ENCODE measurements at regions not wholly inside any gene's neighbourhood (a gene's known extent, or its start where the extent isn't known, plus 50 kb on each side); places are given as distances from the start of the nearest gene placed in this dataset.

DNA sequence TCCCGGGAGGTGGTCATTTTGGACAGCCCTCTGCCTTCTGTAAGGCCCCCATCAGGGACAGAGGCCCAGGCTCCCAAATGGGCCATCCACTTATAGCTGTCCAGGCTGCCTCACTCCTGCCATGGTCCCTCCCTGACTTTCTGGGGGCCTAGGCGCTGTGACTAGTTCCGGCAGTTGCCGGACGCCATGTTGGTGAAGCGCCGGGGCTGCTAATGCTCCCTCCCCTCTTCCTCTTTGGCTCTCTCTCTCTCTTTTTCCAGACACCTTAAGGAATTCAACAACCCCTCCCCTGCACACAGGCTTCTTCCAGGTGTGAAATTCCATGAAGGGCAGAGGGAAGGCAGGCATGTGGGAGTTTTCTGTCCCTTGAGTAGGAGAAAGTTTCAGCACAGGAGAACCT, 445.6 kb downstream of the SOX6 start:
- Histone ChIP-seq H3K36me3 (ENCODE audit: control insufficient read depth in 1 of 2, insufficient read depth in 2 of 2, low read length in 2 of 2) (no peaks in the 10 kb centered on the region), H3K9me3 (ENCODE audit: control insufficient read depth in 1 of 2, insufficient read depth in 1 of 2, low read depth in 1 of 2, low read length in 2 of 2) (no peaks in the 10 kb centered on the region), H3K27me3 (ENCODE audit: insufficient read depth, low read length) (peaks cover 7% of the 10 kb centered on the region; the same call in 1 of the 2 replicates), H3K27ac (ENCODE audit: low read depth, low read length) (no peak overlapping the region), H2AFZ (ENCODE audit: low read depth, low read length, poor library complexity, severe bottlenecking) (no peak overlapping the region), H4K20me1 (ENCODE audit: insufficient read depth) (no peaks in the 10 kb centered on the region), H3K4me1 (ENCODE audit: control insufficient read depth in 1 of 2, insufficient read depth in 2 of 2, low read length in 2 of 2) (no peaks in the 10 kb centered on the region), H3K9me2 (ENCODE audit: insufficient read depth) (no peaks in the 10 kb centered on the region), H3K4me3 (replicated peaks in 1 of 2; ENCODE audit: low read depth in 1 of 2, low read length in 2 of 2) (no peak overlapping the region), H3K9ac (ENCODE audit: low read length) (no peak overlapping the region), H3K79me2 (ENCODE audit: insufficient read depth, low read length) (no peaks in the 10 kb centered on the region), H3K4me2 (ENCODE audit: low read length) (no peak overlapping the region)
- intact Hi-C loops (cut with micrococcal nuclease): no loop called here
- DNase-seq (ENCODE audit: low read depth, low spot score): no peak
- BruUV-seq (replicated peaks): no TSS peak
- RAD21 ChIA-PET (ENCODE audit: low non-redundant PET in 1 of 2, low total read pairs in 2 of 2, uncharacterized antibody in 2 of 2, unreplicated experiment in 2 of 2): no interaction called here
- CTCF ChIA-PET: no interaction called here
- ATAC-seq: no peak
- POLR2A ChIA-PET: no interaction called here
- TF ChIP-seq ZNF274 (IDR thresholded peaks at IDR 0.05; ENCODE audit: low read depth, low read length) (no peak), YY1 (IDR thresholded peaks at IDR 0.05; ENCODE audit: extremely low read depth, insufficient replicate concordance, low read depth, low read length) (no peak), FOSL1 (IDR thresholded peaks at IDR 0.05; ENCODE audit: low read depth) (no peak), RAD21 (IDR thresholded peaks at IDR 0.05; ENCODE audit: low read depth) (no peak), EZH2phosphoT487 (IDR thresholded peaks at IDR 0.05; ENCODE audit: borderline replicate concordance) (no peak), POLR2A (IDR thresholded peaks at IDR 0.05; ENCODE audit: borderline replicate concordance, extremely low read depth, insufficient read depth, insufficient read length) (no peak), EGR1 (IDR thresholded peaks at IDR 0.05; ENCODE audit: low read depth) (no peak), SP1 (IDR thresholded peaks at IDR 0.05; ENCODE audit: low read depth) (no peak), POLR2AphosphoS5 (IDR thresholded peaks at IDR 0.05; ENCODE audit: low read depth, low read length) (no peak)
- TF ChIP-seq, protein P1, sequence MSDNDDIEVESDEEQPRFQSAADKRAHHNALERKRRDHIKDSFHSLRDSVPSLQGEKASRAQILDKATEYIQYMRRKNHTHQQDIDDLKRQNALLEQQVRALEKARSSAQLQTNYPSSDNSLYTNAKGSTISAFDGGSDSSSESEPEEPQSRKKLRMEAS (IDR thresholded peaks at IDR 0.05): no peak
- TF ChIP-seq, protein P2, sequence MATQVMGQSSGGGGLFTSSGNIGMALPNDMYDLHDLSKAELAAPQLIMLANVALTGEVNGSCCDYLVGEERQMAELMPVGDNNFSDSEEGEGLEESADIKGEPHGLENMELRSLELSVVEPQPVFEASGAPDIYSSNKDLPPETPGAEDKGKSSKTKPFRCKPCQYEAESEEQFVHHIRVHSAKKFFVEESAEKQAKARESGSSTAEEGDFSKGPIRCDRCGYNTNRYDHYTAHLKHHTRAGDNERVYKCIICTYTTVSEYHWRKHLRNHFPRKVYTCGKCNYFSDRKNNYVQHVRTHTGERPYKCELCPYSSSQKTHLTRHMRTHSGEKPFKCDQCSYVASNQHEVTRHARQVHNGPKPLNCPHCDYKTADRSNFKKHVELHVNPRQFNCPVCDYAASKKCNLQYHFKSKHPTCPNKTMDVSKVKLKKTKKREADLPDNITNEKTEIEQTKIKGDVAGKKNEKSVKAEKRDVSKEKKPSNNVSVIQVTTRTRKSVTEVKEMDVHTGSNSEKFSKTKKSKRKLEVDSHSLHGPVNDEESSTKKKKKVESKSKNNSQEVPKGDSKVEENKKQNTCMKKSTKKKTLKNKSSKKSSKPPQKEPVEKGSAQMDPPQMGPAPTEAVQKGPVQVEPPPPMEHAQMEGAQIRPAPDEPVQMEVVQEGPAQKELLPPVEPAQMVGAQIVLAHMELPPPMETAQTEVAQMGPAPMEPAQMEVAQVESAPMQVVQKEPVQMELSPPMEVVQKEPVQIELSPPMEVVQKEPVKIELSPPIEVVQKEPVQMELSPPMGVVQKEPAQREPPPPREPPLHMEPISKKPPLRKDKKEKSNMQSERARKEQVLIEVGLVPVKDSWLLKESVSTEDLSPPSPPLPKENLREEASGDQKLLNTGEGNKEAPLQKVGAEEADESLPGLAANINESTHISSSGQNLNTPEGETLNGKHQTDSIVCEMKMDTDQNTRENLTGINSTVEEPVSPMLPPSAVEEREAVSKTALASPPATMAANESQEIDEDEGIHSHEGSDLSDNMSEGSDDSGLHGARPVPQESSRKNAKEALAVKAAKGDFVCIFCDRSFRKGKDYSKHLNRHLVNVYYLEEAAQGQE (IDR thresholded peaks at IDR 0.05; ENCODE audit: low read depth): no peak
- TF ChIP-seq, protein P3, sequence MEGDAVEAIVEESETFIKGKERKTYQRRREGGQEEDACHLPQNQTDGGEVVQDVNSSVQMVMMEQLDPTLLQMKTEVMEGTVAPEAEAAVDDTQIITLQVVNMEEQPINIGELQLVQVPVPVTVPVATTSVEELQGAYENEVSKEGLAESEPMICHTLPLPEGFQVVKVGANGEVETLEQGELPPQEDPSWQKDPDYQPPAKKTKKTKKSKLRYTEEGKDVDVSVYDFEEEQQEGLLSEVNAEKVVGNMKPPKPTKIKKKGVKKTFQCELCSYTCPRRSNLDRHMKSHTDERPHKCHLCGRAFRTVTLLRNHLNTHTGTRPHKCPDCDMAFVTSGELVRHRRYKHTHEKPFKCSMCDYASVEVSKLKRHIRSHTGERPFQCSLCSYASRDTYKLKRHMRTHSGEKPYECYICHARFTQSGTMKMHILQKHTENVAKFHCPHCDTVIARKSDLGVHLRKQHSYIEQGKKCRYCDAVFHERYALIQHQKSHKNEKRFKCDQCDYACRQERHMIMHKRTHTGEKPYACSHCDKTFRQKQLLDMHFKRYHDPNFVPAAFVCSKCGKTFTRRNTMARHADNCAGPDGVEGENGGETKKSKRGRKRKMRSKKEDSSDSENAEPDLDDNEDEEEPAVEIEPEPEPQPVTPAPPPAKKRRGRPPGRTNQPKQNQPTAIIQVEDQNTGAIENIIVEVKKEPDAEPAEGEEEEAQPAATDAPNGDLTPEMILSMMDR (IDR thresholded peaks at IDR 0.05 in 2 of 3, conservative IDR thresholded peaks at IDR 0.05 in 1 of 3; ENCODE audit: borderline replicate concordance in 1 of 3, insufficient read depth in 1 of 3, low read depth in 2 of 3, low read length in 2 of 3): no peak

Data from HCT116 (cell line).